KMS-11 (cell line): ENCODE measurements at regions not wholly inside any gene's neighbourhood (a gene's known extent, or its start where the extent isn't known, plus 50 kb on each side); places are given as distances from the start of the nearest gene placed in this dataset.
"Not testable (repeated sequence)": the region's sequence is repeated elsewhere in the genome, so short reads cannot be mapped to it uniquely, and the experiment has no call there.

ENCODE experiments used
- H2AFZ ChIP-seq: fragments of 200-600 bp; sonication (generic); 2 replicates; pipeline ENCODE4 v1.6.1; 2016; ENCODE audit warnings: antibody characterized with exemption, mixed run types, low read depth
- H3K27ac ChIP-seq: fragments of 200-600 bp; sonication (generic); 2 replicates; pipeline ENCODE4 v1.6.1; 2016; ENCODE audit warnings: mild to moderate bottlenecking, mixed run types
- H3K27me3 ChIP-seq: fragments of 200-600 bp; sonication (generic); 2 replicates; pipeline ENCODE4 v1.6.1; 2017; ENCODE audit warnings: mild to moderate bottlenecking, low read depth, mixed run types, moderate library complexity; ENCODE audit not compliant: insufficient read depth
- H3K36me3 ChIP-seq: fragments of 200-600 bp; sonication (generic); 2 replicates; pipeline ENCODE4 v1.6.1; 2017; ENCODE audit warnings: mild to moderate bottlenecking, mixed run types; ENCODE audit not compliant: insufficient read depth
- H3K4me1 ChIP-seq: fragments of 200-600 bp; sonication (generic); 2 replicates; pipeline ENCODE4 v1.6.1; 2016; ENCODE audit warnings: mild to moderate bottlenecking, low read depth, mixed run types; ENCODE audit not compliant: poor library complexity, severe bottlenecking
- H3K4me2 ChIP-seq: fragments of 200-600 bp; sonication (generic); 2 replicates; pipeline ENCODE4 v1.7.0; 2016; ENCODE audit warnings: mild to moderate bottlenecking, mixed run types
- H3K4me3 ChIP-seq: fragments of 200-600 bp; sonication (generic); IDR thresholded peaks from 2 replicates; pipeline ENCODE4 v1.6.1; 2017; ENCODE audit warnings: low read depth, low read length, mixed read lengths; ENCODE audit not compliant: insufficient read depth
- H3K79me2 ChIP-seq: fragments of 200-600 bp; sonication (generic); 2 replicates; pipeline ENCODE4 v1.6.1; 2016; ENCODE audit warnings: low read depth, mixed run types; ENCODE audit not compliant: insufficient read depth
- H3K9ac ChIP-seq: fragments of 200-600 bp; sonication (generic); 2 replicates; pipeline ENCODE4 v1.6.1; 2016; ENCODE audit warnings: mild to moderate bottlenecking, mixed run types
- H4K20me1 ChIP-seq: fragments of 200-600 bp; sonication (generic); 2 replicates; pipeline ENCODE4 v1.6.1; 2016; ENCODE audit warnings: mild to moderate bottlenecking, mixed run types; ENCODE audit not compliant: insufficient read depth
- TF ChIP-seq, protein P1 (sequence below): fragments of 200-600 bp; sonication (generic); conservative IDR thresholded peaks from 2 replicates; pipeline ENCODE4 v1.6.1; 2017; ENCODE audit warnings: low read depth, mild to moderate bottlenecking, antibody characterized with exemption, low read length, moderate library complexity, mixed read lengths

- no peaks in the 10 kb centered on the region for H3K27me3 ChIP-seq
- H3K4me2 ChIP-seq = no peak overlapping the region
Observed at GRCh38 chr5:133864711-133865110, 103.7 kb downstream of the C5orf15 start.

DNA sequence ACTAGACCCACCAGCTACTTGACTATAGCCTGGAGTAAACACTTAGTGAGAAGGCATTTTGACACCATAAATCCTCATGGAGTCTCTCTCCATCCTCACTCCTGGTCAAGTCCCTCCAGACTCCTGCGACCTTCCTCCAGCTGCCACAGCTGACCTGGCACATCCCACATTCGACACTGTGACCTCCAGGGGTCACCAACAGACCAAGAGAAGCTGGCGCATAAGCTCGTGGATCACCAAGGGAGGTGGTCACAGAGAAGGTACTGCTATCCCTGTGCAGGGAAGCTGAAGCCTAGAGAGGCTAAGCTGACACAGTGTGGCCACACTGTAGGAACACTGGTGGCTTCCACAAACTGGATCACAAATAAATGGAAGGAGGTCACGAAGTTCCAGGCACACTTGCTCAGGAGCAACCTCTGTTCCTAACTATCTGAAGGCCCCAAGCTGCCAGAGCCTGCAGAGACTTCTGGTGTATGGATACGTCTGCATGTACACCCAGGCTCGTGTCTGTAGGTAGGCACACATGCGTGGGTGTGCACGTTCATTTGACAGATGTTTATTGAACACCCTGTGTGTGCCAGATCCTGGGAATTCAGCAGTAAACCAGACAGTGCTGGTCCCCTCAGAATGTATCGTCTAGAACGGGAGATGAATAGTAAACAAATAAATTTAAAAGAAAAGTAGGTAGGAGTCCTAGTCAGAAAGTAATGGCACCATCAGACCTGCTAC, 104.4 kb downstream of the C5orf15 start:
- Histone ChIP-seq H4K20me1 (no peaks in the 10 kb centered on the region), H3K4me1 (peaks cover 26% of the 10 kb centered on the region), H3K79me2 (no peaks in the 10 kb centered on the region), H3K27me3 (no peaks in the 10 kb centered on the region), H3K27ac (no peak overlapping the region), H3K4me2 (no peak overlapping the region), H3K9ac (no peak overlapping the region), H2AFZ (no peak overlapping the region), H3K36me3 (no peaks in the 10 kb centered on the region), H3K4me3 (no peak overlapping the region)
- TF ChIP-seq, protein P1, sequence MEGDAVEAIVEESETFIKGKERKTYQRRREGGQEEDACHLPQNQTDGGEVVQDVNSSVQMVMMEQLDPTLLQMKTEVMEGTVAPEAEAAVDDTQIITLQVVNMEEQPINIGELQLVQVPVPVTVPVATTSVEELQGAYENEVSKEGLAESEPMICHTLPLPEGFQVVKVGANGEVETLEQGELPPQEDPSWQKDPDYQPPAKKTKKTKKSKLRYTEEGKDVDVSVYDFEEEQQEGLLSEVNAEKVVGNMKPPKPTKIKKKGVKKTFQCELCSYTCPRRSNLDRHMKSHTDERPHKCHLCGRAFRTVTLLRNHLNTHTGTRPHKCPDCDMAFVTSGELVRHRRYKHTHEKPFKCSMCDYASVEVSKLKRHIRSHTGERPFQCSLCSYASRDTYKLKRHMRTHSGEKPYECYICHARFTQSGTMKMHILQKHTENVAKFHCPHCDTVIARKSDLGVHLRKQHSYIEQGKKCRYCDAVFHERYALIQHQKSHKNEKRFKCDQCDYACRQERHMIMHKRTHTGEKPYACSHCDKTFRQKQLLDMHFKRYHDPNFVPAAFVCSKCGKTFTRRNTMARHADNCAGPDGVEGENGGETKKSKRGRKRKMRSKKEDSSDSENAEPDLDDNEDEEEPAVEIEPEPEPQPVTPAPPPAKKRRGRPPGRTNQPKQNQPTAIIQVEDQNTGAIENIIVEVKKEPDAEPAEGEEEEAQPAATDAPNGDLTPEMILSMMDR = no peak

More at GRCh38 chr5:133864711-133865110, 103.7 kb downstream of the C5orf15 start:
- no peak overlapping the region for H3K9ac ChIP-seq
- no peak overlapping the region for H3K27ac ChIP-seq
- no peaks in the 10 kb centered on the region for H4K20me1 ChIP-seq
- no peaks in the 10 kb centered on the region for H3K79me2 ChIP-seq
- H3K4me3 ChIP-seq = no peak overlapping the region
- H3K4me1 ChIP-seq = peaks cover 23% of the 10 kb centered on the region
- H2AFZ ChIP-seq = no peak overlapping the region
- TF ChIP-seq, protein P1 = no peak
- H3K36me3 ChIP-seq = no peaks in the 10 kb centered on the region

DNA sequence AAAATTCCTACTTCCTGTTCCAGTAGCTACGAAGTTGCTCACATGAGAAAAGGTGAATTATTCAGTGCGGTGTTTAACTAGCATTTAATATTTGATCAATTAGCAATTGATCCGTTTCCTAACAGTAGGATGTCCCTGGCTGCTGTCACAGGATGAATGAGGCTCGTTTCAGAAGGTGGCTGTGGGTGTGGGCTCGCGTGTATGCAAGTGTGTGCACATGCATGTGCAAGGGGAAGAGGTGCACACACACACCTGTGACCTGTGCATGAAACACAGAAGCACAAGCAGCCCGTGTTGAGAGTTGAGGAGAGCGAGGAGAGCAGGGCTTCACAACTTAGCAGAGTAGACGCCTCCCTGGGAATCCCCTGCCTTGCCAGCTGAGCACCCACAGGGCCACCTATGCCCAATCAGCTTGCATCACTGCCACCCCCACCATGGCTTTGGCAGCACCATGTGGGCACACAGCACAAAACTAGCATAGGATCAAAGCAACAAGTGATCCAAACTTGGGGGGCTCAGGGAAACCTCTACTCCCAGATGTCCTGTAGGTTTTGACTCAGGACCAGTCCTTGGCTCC, 107.2 kb downstream of the C5orf15 start:
- H3K27me3 ChIP-seq = no peaks in the 10 kb centered on the region
- no peaks in the 10 kb centered on the region for H3K36me3 ChIP-seq
- H3K4me2 ChIP-seq = peak overlapping the region; percentile 37; the same call in 1 of the 2 replicates
- no peak overlapping the region for H3K4me3 ChIP-seq
- H3K79me2 ChIP-seq = no peaks in the 10 kb centered on the region
- peaks cover 23% of the 10 kb centered on the region for H3K4me1 ChIP-seq
- TF ChIP-seq, protein P1 = no peak
- H3K9ac ChIP-seq = no peak overlapping the region
- no peaks in the 10 kb centered on the region for H4K20me1 ChIP-seq
- H3K27ac ChIP-seq = no peak overlapping the region
- no peak overlapping the region for H2AFZ ChIP-seq

DNA sequence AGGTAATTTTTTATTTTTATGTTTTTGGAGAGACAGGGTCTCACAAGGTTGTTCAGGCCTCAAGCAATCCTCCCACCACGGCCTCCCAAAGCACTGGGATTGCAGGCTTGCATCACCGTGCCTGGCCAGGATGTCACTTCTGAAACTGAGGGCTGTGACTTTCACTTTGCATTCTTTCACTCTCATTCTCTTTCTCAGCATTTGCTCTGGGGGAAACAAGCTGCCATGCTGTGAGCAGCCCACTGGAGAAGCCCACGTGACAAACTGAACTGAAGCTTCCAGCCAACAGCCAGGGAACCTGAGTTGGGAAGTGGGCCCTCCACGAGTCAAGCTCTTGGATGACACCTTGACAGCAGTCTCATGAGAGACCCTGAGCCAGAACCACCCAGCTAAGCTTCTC, 109.4 kb downstream of the C5orf15 start:
- H3K27ac ChIP-seq = no peak overlapping the region
- H3K4me1 ChIP-seq = peaks cover 23% of the 10 kb centered on the region
- no peaks in the 10 kb centered on the region for H3K79me2 ChIP-seq
- H4K20me1 ChIP-seq = no peaks in the 10 kb centered on the region
- H2AFZ ChIP-seq = no peak overlapping the region
- H3K4me2 ChIP-seq = peak overlapping the region; percentile 9; the same call in 1 of the 2 replicates
- H3K36me3 ChIP-seq = no peaks in the 10 kb centered on the region
- TF ChIP-seq, protein P1 = no peak
- H3K4me3 ChIP-seq = no peak overlapping the region
- no peaks in the 10 kb centered on the region for H3K27me3 ChIP-seq
- H3K9ac ChIP-seq = no peak overlapping the region

- not testable (repeated sequence) for H3K27ac ChIP-seq, H3K4me3 ChIP-seq, H3K4me2 ChIP-seq
Observed at GRCh38 chr5:133857595-133858313, 110.7 kb downstream of the C5orf15 start.

More at GRCh38 chr5:133857595-133858313, 110.7 kb downstream of the C5orf15 start:
- H3K79me2 ChIP-seq, H4K20me1 ChIP-seq, H3K27me3 ChIP-seq, H3K9ac ChIP-seq, H2AFZ ChIP-seq, H3K36me3 ChIP-seq: not testable (repeated sequence)
- H3K4me1 ChIP-seq = peaks cover 23% of the 10 kb centered on the region
